ENCODE measurements at regions not wholly inside any gene's neighbourhood (a gene's known extent, or its start where the extent isn't known, plus 50 kb on each side); places are given as distances from the start of the nearest gene placed in this dataset.

DNA sequence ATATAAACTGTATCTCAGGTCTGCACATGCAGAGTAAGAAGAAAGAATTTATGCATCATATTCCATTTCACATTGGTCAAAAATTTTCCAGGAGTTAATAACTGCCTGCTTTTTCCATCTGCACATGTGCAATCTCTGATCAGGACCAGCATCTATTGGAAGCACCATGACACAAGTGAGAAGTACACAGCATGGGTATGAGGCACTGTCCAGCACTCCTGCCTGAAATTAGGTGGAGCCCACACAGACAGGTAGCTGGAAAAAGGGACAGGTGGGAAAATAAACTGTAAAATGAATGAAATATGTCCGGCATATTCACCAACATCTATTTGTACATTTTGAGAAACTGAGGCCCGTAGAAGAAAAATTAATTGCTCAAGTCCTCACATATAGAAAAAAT lies 609.2 kb upstream of the NXPH2 start:
- no peak for DNase-seq

DNA sequence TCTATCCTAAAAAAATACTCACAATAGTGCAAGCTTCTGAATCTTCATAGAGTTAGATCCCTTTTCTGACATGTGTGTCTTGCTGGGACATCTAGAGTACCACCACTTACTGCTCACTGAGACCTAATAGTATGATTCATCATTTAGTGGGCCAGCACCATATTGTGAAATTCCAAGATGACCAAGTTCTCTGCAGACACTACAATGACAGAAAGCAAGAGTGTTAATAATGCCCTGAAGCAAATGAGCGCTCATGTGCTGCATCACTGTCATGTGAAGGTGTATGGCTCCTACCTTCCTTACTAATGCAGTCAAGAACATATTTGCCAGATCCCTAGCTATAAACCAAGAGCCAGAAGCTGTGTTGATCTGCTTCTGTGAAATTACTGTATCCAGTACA lies 606.2 kb upstream of the NXPH2 start:
- no peak for DNase-seq

GRCh38 chr2:139383532-139383931 lies 603.3 kb upstream of the NXPH2 start:
- DNase-seq = no peak

DNA sequence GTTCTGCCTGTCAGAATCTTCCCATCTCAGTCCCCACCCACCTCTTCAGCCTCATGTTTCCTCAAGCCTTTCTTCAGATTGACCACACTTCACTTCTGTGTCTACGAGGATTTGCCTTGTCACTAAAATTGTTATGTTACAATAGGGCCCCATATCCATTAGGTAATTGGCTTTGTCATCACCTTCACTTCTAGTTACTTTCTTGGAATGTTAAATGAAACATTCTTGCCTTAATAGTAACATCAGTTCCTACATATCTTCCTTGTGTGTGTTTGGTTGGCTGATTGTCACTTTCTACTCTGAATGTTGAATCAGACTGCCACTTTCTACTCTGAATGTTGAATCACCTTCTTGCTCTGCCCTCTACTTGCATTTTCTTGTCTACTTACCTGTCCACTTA lies 599.9 kb upstream of the NXPH2 start:
- no peak for DNase-seq

GRCh38 chr2:139378373-139378772 lies 598.2 kb upstream of the NXPH2 start:
- no peak for DNase-seq

DNA sequence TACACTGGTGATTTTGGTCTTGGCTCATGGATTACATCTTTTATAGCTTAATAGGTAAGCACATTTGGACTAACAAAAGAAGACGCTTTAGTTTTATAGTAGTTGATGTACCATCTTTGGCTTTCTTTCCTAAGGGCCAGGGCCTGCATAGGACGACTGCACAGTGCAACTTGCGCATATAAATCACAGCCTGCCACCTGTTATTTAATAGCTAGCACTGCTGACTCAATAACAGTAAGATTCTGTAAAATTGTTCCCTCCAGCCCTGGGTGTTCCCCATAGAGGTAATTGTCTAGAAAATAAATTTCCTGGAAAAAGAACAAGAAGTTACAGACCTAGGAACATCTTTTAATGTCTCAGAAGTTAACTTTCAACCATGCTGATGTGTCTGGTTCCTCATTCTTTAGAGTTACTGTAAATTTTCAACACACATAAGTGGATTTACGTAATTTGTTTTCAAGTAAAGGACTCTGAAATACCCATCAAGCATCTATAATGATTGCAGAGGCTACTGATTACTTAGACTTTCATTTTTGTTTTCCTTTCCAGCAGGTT lies 594.2 kb upstream of the NXPH2 start:
- DNase-seq = no peak

GRCh38 chr2:139369423-139370409 lies 589.5 kb upstream of the NXPH2 start:
- DNase-seq = no peak

DNA sequence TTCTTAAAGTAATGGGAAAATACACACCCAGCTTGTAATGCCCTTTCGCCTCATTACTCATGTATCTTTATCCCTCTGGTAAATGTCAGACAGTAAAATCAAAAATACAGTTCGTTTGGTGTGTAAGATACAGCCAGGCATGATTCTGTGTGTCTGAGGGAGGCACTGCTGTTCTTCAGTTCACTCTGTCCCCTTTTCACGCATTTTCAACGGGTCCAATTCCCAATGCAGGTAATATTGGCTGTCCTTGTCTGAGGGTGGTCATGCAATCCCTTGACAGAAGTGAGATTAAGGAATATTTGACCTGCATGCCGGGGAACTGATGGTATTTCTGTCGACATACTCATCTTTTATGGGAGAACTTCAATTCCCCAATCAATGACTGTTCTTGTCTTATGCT lies 587.2 kb upstream of the NXPH2 start:
- no peak for DNase-seq

DNA sequence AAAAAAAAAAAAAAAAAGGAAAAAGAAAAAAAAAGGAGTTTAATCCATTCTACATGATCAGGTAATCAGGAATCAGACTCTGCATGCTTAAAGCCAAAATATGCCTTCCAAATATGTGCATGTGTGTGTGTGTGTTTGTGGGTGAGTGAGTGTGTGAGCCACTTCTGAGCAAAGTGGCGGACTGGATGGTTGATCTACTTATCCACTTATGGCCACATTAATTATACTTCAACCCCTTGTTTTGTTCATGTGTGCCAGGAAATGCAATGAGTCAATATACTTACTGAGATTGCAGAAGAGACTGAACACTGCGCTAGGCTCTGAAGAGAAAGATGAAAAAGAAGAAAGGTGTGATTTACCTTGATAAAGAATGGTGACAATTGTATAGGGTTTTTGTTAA lies 586.5 kb upstream of the NXPH2 start:
- DNase-seq = no peak

DNA sequence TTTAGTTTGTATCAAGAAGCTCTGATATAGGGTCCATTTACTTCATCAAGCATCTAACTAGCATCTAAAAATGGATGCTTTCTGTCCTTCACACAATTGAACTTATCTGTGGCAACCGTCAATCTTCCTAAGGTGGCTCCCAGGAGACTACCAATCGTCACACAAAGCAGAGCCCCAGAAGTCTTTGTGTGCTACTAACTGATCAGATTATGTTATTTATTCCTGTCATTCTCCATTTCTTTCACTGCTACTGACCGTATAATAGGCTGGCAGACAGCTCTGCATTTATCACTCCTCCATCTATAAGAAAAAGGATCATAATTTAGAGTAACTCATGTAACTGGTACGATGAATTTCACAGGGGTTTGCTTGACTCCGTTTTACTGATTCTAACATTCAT lies 585.0 kb upstream of the NXPH2 start:
- DNase-seq = no peak

- no peak for DNase-seq
Measured at GRCh38 chr2:139360654-139361053, 580.5 kb upstream of the NXPH2 start.

- DNase-seq = no peak
Measured at GRCh38 chr2:139359818-139360217, 579.6 kb upstream of the NXPH2 start.

- DNase-seq = no peak
Measured at GRCh38 chr2:139357972-139358371, 577.8 kb upstream of the NXPH2 start.

DNA sequence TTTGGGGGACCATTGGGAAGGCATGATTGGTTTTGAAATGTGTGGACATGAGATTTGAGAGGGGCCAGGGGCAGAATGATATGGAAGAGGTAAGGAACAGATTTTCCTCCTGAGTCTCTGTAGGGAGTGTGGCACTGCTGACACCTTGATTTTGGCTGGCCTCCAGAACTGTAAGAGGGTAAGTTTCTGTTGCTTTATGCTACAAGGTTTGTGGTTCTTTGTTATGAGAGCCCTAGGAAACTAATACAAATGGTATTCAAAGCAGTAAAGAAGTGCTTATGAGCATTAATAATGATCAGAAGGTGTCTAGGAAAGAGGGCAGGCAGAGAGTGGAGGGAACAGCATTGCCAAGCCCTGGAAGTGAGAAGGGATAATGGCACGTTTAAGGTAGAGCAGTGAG lies 574.3 kb upstream of the NXPH2 start:
- DNase-seq = no peak

GRCh38 chr2:139353874-139354273 lies 573.7 kb upstream of the NXPH2 start:
- DNase-seq = no peak

DNA sequence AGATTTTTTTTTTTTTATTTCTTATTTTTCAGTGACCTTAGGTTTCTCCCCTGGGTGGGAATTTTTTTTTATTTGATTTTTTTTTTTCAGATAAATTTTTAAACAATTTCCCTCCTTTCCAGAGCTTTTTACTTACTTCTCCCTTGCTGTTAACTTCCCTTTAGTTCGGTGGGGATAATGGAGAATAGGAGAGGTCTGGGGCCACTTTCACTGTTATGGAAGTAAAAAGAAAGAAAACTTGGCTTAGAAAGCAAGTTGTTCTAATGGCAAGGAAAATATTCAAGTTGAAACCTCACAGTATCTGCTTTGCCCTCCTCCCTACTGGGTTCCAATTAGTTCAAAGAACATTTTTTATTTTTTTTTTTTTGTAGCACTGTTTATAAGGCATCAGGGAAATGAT lies 537.1 kb upstream of the NXPH2 start:
- no peak for DNase-seq

DNA sequence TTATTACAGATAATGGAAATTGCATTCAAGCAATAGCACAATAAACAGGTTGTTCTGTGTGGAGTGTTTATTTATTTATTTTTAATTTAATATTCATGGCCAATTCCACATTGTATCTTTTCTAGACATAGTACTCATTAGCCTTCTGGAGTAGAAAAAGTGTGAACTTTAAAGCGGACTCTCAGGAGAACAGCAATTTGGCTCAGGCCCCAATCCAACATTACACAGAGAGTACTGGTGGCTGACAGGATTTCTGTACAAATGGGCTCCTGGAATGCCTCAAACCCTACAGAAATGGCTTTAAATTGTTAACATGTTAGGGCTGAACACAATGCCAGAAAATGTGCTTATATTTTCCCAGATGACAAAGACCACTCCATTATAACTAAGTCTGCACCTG lies 533.9 kb upstream of the NXPH2 start:
- DNase-seq = no peak

DNA sequence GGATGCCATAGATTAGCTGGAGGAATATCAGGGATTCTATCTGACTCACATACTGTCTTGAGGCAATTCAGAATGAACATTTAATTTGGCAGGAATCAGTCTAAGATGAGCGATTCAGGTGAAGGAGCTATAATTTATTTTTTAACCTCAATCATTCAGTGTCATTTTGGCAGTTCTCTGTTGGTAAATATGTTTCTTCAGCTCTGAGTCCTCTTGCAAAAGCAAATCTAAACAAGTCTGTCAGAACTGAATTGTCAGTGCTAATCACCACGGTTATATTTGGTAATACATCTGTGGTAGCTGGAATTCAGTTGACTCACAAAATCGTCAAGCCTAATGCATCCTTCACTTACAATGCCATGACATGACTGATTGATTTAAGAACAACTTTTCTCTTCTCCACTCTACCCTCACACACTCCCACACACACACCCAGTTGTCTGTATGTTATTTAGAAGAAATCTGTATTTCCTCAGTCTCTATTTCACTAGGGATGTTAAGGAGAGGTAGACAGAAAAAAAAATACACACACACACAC lies 516.6 kb upstream of the NXPH2 start:
- DNase-seq = no peak

DNA sequence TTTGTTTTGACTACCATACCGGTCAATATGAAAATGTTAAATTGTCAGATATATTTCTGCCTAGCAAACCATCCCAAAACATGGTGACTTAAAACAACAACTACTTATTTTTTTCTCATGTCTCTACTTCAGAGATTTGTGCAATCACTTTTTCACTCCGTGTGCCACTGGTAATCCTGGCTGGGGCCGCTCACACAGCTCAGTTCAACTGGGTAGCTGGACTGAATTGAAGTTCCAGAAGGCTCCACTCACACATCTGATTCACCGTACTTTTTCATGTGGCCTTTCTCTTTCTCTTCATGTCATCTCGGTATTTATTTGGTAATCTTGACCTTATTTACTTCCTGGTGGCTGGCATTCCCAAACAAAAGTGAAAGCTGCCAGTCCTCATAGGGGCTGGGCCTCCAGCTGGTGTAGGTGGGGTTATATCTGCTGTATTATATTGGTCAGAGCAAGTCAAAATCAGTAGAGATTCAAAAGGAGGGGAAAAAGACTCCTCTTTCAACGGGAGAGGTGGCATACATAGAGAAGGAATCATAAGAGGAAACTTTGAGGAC lies 513.9 kb upstream of the NXPH2 start:
- DNase-seq = no peak

GRCh38 chr2:139281124-139281523 lies 500.9 kb upstream of the NXPH2 start:
- DNase-seq = no peak

- DNase-seq = no peak
Measured at GRCh38 chr2:139271879-139272278, 491.7 kb upstream of the NXPH2 start.

DNA sequence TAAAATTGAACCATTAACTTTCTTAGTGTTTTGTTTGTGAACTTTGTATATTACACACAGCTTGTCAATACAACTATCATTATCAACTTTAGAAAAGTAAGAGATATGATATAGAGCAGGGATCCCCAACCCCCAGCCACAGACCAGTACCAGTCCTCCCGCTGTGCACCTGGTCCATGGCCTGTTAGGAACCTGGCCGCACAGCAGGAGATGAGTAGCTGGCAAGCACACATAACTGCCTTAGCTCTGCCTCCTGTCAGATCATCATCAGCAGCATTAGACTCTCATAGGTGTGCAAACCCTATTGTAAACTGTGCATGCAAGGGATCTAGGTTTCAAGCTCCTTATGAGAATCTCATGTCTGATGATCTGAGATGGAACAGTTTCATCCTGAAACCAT lies 491.0 kb upstream of the NXPH2 start:
- no peak for DNase-seq

- no peak for DNase-seq
Measured at GRCh38 chr2:139260052-139260430, 479.9 kb upstream of the NXPH2 start.
